Brain microvascular endothelial cell (primary cell): ENCODE measurements at regions not wholly inside any gene's neighbourhood (a gene's known extent, or its start where the extent isn't known, plus 50 kb on each side); places are given as distances from the start of the nearest gene placed in this dataset.

ENCODE experiments used
- DNase-seq: peaks from one replicate; pipeline ENCODE4 v3.0.0-alpha.2; 2020
- H3K27ac ChIP-seq: fragments of 250-450 bp; sonication (Bioruptor Pico); 2 replicates; pipeline ENCODE4 v1.5.1; 2020; ENCODE audit warnings: mild to moderate bottlenecking, moderate library complexity
- H3K27me3 ChIP-seq: fragments of 250-450 bp; sonication (Bioruptor Pico); replicated peaks from 2 replicates; pipeline ENCODE4 v1.5.1; 2020; ENCODE audit warnings: mild to moderate bottlenecking
- H3K36me3 ChIP-seq: fragments of 250-450 bp; sonication (Bioruptor Pico); replicated peaks from 2 replicates; pipeline ENCODE4 v1.5.1; 2020; ENCODE audit warnings: mild to moderate bottlenecking
- H3K4me3 ChIP-seq: 2 replicates; pipeline ENCODE4 v1.5.1; 2011; ENCODE audit warnings: low read depth, mild to moderate bottlenecking, control low read depth, low read length, moderate library complexity
- CTCF ChIP-seq: IDR thresholded peaks from 2 replicates; pipeline ENCODE4 v1.5.1; 2011; ENCODE audit warnings: low read depth, mild to moderate bottlenecking, moderate library complexity, low read length, control low read depth, inconsistent platforms; ENCODE audit errors: missing control alignments
- in situ Hi-C: cut with HindIII; loops from 2 replicates; pipeline ENCODE4 v1.10.0; 2017; ENCODE audit warnings: low sequenced_read_pairs, low pct_ligation_motif_present

- Histone ChIP-seq H3K36me3 (no peaks in the 10 kb centered on the region), H3K27ac (peak overlapping the region; percentile 79), H3K27me3 (no peaks in the 10 kb centered on the region), H3K4me3 (no peak overlapping the region)
- in situ Hi-C loops = no loop called here
- TF ChIP-seq CTCF = no peak
- DNase-seq = peak; percentile 81
These were observed 250.9 kb upstream of the CRY1 start for GRCh38 chr12:107344035-107344808.

DNA sequence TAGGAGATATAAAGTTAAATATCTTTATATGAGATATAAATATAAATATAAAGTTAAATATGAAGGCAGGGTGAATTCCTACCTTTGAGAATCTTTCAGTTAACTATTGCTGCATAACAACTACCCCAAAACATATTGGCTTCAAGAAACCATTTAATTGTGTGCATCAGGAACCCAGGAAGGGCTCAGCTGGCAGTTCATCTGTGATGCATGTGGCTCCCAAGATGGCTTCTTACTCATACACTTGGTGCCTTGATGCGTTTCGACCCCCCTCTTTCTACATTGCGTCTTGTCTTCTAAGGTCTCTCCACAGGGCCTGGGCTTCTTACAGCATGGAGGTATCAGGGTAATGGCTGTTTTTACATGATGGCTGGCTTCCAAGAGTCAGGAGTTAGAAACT, 253.9 kb upstream of the CRY1 start:
- Histone ChIP-seq H3K27me3 (no peaks in the 10 kb centered on the region), H3K4me3 (no peak overlapping the region), H3K36me3 (no peaks in the 10 kb centered on the region), H3K27ac (no peak overlapping the region)
- no peak for DNase-seq
- TF ChIP-seq CTCF = no peak
- in situ Hi-C loops = no loop called here

DNA sequence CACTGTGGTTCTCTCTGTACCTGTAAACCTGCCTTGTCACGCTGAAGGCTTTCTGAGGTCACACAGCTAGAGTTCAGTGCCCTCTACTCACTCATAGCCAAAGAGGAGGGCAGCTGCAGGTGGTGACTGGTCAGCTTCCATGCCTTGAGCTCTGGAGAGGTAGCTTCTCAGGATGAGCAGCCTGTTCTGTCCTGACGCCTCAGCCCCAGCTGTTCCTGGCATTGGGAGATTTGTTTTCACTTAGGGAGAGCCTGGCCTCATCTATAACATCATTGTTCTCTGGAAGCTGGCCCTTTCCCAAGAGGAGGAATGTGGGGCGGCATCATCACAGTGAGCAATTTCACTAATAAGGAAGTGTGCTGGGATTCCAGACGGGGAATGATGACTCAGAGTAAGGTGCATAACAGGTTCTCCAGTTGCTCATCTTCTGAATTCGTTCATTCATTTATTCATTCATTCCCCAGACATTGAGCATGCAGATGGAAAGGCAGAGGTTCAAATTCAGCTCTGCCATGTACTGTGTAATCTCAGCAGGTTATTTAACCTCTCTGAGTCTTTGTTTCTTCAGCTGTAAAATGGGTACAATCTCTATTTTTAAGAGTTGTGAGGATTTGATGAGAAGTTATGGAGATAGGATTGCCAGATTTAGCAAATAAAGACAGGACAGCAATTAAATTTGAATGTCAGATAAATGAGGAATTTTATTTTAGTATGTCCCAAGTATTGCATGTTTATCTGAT, 255.8 kb upstream of the CRY1 start:
- DNase-seq = peak; percentile 78
- no peak overlapping the region for H3K4me3 ChIP-seq
- in situ Hi-C loops = no loop called here
- no peak for TF ChIP-seq CTCF
- H3K27ac ChIP-seq = no peak overlapping the region
- H3K36me3 ChIP-seq = no peaks in the 10 kb centered on the region
- H3K27me3 ChIP-seq = no peaks in the 10 kb centered on the region

DNA sequence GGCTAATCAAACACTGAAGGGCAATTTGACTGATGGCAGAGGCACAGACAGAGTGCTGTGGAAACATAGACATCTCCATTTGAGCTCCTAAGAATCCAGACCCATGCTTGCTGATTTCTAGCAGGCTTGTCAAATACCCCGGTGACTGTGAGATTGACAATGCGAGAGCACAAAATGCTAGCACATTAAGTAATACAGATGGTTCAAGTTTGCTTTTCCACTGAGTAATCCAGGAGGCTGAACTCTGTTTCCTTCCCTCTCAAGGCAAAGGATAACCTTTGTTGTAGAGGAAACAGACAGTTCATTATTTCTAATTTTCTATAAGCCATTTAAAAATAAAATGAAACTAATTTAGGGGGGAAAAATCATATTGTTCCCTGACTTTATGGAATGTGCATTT, 256.5 kb upstream of the CRY1 start:
- no peaks in the 10 kb centered on the region for H3K27me3 ChIP-seq
- in situ Hi-C loops = no loop called here
- no peak overlapping the region for H3K4me3 ChIP-seq
- H3K27ac ChIP-seq = no peak overlapping the region
- TF ChIP-seq CTCF = no peak
- H3K36me3 ChIP-seq = no peaks in the 10 kb centered on the region
- DNase-seq = no peak

GRCh38 chr12:107351109-107351508, 257.8 kb upstream of the CRY1 start:
- H3K36me3 ChIP-seq = no peaks in the 10 kb centered on the region
- no peaks in the 10 kb centered on the region for H3K27me3 ChIP-seq
- in situ Hi-C loops = no loop called here
- no peak for DNase-seq
- TF ChIP-seq CTCF = no peak
- H3K27ac ChIP-seq = no peak overlapping the region
- H3K4me3 ChIP-seq = no peak overlapping the region
